ENCODE measurements at regions not wholly inside any gene's neighbourhood (a gene's known extent, or its start where the extent isn't known, plus 50 kb on each side); places are given as distances from the start of the nearest gene placed in this dataset.

DNA sequence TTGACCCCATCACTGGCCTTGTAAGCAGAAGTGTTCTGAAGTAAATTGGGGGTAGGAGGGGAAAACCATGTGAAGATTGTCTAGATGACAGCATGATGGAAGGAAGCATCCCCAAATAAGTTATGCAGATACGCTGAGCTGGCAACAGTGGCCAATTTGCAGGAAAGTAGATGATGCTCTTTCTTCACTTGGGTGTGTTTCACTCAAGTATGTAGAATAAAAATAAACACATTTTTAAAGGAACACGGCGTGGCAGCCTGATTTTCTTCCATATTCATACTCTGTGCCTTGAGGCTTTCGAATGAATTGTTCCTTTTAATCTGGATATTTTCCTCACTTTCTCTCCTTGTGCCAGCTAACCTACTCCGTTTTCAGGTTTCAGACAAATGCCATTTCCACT, 295.5 kb upstream of the DPYD start:
- POLR2A ChIA-PET = no interaction called here
- H3K4me3 ChIP-seq (ENCODE audit: low read length) = no peak overlapping the region
- Mint-ChIP-seq H3K4me3 (no peak overlapping the region), H3K4me1 (no peaks in the 10 kb centered on the region), H3K27me3 (peaks cover 0 to 5% (median 0%) of the 10 kb centered on the region in 5 donors), H3K9me3 (peaks cover 0 to 4% (median 0%) of the 10 kb centered on the region in 11 donors), H3K36me3 (no peaks in the 10 kb centered on the region), H3K27ac (no peak overlapping the region)
- no peaks in the 10 kb centered on the region for H3K36me3 ChIP-seq (ENCODE audit: control insufficient read depth in 2 of 3, insufficient read depth in 3 of 3, low read length in 3 of 3)
- no peaks in the 10 kb centered on the region for H3K4me1 ChIP-seq (ENCODE audit: control insufficient read depth in 2 of 2, insufficient read depth in 2 of 2, low read length in 2 of 2)
- intact Hi-C loops (cut with micrococcal nuclease) = no loop called here
- no peaks in the 10 kb centered on the region for H3K27me3 ChIP-seq (ENCODE audit: control insufficient read depth in 2 of 2, insufficient read depth in 2 of 2, low read length in 2 of 2)
- CTCF ChIA-PET = no interaction called here
- H3K9me3 ChIP-seq (ENCODE audit: control insufficient read depth in 2 of 3, low read length in 3 of 3) = no peaks in the 10 kb centered on the region
- ATAC-seq (no peak), DNase-seq (no peak)
- no peak overlapping the region for H3K27ac ChIP-seq (ENCODE audit: low read depth, low read length)

DNA sequence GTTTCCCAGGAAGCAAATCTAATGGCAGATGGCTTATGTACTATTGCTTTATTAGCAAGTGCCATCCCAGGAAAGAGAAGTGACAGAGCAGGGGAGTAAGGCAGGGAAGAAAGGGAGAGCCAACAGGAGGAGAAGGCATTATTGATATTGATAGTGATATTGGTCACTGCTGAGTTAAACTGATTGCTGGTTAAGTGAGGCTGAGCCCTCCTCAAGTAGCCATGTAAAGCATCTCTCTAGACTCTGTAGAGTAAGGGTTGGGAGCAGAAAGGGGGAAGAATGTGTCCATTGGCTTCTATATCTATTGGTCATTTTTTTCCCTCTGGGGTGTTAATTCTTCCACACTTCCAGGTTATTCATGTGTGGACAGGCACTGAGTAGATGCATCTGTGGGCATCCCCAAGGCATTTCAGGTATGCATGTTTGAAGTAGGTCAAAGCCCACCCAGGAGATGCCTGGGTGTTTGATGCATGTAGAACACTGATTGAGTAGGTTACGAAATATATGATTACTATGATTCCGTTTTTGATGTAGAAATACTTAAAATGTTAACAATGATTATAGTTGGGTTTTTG, 290.5 kb upstream of the DPYD start:
- no peak overlapping the region for H3K27ac ChIP-seq (ENCODE audit: low read depth, low read length)
- no peaks in the 10 kb centered on the region for H3K36me3 ChIP-seq (ENCODE audit: control insufficient read depth in 2 of 3, insufficient read depth in 3 of 3, low read length in 3 of 3)
- no peak overlapping the region for H3K4me3 Mint-ChIP-seq
- CTCF ChIA-PET = no interaction called here
- no peaks in the 10 kb centered on the region for H3K27me3 Mint-ChIP-seq
- intact Hi-C loops (cut with micrococcal nuclease) = no loop called here
- peaks cover 0 to 8% (median 0%) of the 10 kb centered on the region in 11 donors for H3K9me3 Mint-ChIP-seq
- no peaks in the 10 kb centered on the region for H3K4me1 ChIP-seq (ENCODE audit: control insufficient read depth in 2 of 2, insufficient read depth in 2 of 2, low read length in 2 of 2)
- no peaks in the 10 kb centered on the region for H3K36me3 Mint-ChIP-seq
- POLR2A ChIA-PET = no interaction called here
- H3K4me3 ChIP-seq (ENCODE audit: low read length) = no peak overlapping the region
- no peaks in the 10 kb centered on the region for H3K4me1 Mint-ChIP-seq
- ATAC-seq (no peak), DNase-seq (no peak)
- H3K9me3 ChIP-seq (ENCODE audit: control insufficient read depth in 2 of 3, low read length in 3 of 3) = no peaks in the 10 kb centered on the region
- H3K27ac Mint-ChIP-seq = no peak overlapping the region
- no peaks in the 10 kb centered on the region for H3K27me3 ChIP-seq (ENCODE audit: control insufficient read depth in 2 of 2, insufficient read depth in 2 of 2, low read length in 2 of 2)

DNA sequence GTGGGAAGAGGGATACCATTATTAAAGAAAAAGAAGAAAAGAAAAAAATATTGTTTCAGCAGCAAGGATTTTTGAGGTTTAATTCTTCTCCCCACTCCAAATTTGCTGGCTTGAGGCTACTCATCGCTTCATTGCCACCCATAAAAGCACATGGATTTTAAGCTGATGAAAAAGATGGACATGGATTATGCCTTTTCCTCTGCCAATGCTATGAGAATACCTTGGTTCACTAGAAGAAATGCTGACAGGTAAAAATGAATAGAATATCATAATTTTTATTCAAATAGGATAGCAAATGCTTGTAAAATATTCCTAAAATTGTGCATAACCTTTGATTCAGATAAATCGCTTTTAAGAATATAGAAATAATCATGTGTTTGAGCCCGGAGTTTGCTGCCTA, 289.7 kb upstream of the DPYD start:
- no peaks in the 10 kb centered on the region for H3K9me3 ChIP-seq (ENCODE audit: control insufficient read depth in 2 of 3, low read length in 3 of 3)
- intact Hi-C loops (cut with micrococcal nuclease) = no loop called here
- H3K36me3 ChIP-seq (ENCODE audit: control insufficient read depth in 2 of 3, insufficient read depth in 3 of 3, low read length in 3 of 3) = no peaks in the 10 kb centered on the region
- DNase-seq (no peak), ATAC-seq (no peak)
- H3K4me1 ChIP-seq (ENCODE audit: control insufficient read depth in 2 of 2, insufficient read depth in 2 of 2, low read length in 2 of 2) = no peaks in the 10 kb centered on the region
- no peak overlapping the region for H3K27ac ChIP-seq (ENCODE audit: low read depth, low read length)
- no peaks in the 10 kb centered on the region for H3K27me3 Mint-ChIP-seq
- H3K36me3 Mint-ChIP-seq = no peaks in the 10 kb centered on the region
- H3K27ac Mint-ChIP-seq = no peak overlapping the region
- H3K9me3 Mint-ChIP-seq = peaks cover 0 to 8% (median 1%) of the 10 kb centered on the region in 11 donors
- POLR2A ChIA-PET = no interaction called here
- H3K4me3 ChIP-seq (ENCODE audit: low read length) = no peak overlapping the region
- H3K4me3 Mint-ChIP-seq = no peak overlapping the region
- no peaks in the 10 kb centered on the region for H3K27me3 ChIP-seq (ENCODE audit: control insufficient read depth in 2 of 2, insufficient read depth in 2 of 2, low read length in 2 of 2)
- no peaks in the 10 kb centered on the region for H3K4me1 Mint-ChIP-seq
- CTCF ChIA-PET = no interaction called here

DNA sequence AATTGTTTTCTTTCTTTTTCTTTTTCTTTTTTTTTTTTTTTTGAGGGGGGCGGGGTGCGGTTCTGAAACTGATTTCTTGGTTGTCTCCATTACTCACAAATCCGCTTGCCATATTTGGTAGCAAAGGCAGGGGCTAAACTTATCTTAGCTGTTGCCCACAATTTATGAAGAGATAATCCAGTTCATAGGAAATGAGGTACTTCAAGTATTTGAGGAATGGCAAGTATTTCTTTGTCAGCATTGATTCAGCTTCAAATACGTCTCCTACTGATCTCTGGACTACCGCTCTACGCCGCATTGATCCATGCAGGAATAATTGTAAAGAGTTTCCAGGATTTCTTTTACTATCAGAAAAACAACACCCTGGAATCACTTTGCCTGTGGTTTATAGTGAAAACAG, 289.2 kb upstream of the DPYD start:
- intact Hi-C loops (cut with micrococcal nuclease) = no loop called here
- H3K36me3 ChIP-seq (ENCODE audit: control insufficient read depth in 2 of 3, insufficient read depth in 3 of 3, low read length in 3 of 3) = no peaks in the 10 kb centered on the region
- Mint-ChIP-seq H3K9me3 (peaks cover 0 to 8% (median 0%) of the 10 kb centered on the region in 11 donors), H3K27ac (no peak overlapping the region), H3K4me1 (no peaks in the 10 kb centered on the region), H3K4me3 (no peak overlapping the region), H3K27me3 (no peaks in the 10 kb centered on the region), H3K36me3 (no peaks in the 10 kb centered on the region)
- no peaks in the 10 kb centered on the region for H3K4me1 ChIP-seq (ENCODE audit: control insufficient read depth in 2 of 2, insufficient read depth in 2 of 2, low read length in 2 of 2)
- H3K9me3 ChIP-seq (ENCODE audit: control insufficient read depth in 2 of 3, low read length in 3 of 3) = no peaks in the 10 kb centered on the region
- CTCF ChIA-PET = no interaction called here
- DNase-seq (no peak), ATAC-seq (no peak)
- H3K4me3 ChIP-seq (ENCODE audit: low read length) = no peak overlapping the region
- H3K27me3 ChIP-seq (ENCODE audit: control insufficient read depth in 2 of 2, insufficient read depth in 2 of 2, low read length in 2 of 2) = no peaks in the 10 kb centered on the region
- POLR2A ChIA-PET = no interaction called here
- no peak overlapping the region for H3K27ac ChIP-seq (ENCODE audit: low read depth, low read length)

DNA sequence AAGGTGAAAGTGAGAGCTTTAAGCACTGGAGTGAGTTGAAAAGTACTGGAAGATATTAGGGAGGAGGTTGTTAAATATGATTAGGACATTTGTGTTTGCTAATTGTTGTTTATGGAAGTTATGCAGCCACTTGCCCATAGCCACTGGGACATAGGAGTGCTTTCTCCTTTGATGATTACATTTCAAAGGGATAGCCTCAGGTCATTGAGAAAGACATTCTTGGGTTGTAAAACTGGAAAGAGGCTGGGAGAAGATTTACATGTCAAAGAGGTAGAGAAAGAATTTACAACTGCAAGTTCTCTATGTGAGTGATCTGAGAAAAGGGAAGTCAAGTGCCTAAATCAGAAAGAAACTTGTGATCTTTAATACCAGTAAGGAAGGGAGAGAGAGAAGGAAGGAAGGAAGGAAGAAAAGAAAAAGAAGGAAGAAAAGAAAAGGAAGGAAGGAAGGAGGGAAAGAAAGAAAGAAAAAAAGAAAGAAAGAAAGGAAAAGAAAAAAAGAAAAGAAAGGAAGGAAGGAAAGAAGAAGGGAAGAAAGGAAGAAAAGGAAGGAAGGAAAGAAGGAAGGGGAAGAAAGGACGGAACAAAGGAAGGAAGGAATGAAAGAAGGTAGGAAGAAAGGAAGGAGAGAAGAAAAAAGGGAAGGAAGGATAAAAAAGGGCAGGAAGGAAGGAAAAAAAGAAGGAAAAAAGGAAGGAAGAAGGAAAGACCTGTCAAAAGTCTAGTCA, 284.6 kb upstream of the DPYD start:
- Histone ChIP-seq H3K4me3 (ENCODE audit: low read length) (no peak overlapping the region), H3K27me3 (ENCODE audit: control insufficient read depth in 2 of 2, insufficient read depth in 2 of 2, low read length in 2 of 2) (no peaks in the 10 kb centered on the region), H3K36me3 (ENCODE audit: control insufficient read depth in 2 of 3, insufficient read depth in 3 of 3, low read length in 3 of 3) (no peaks in the 10 kb centered on the region), H3K9me3 (ENCODE audit: control insufficient read depth in 2 of 3, low read length in 3 of 3) (no peaks in the 10 kb centered on the region), H3K27ac (ENCODE audit: low read depth, low read length) (no peak overlapping the region), H3K4me1 (ENCODE audit: control insufficient read depth in 2 of 2, insufficient read depth in 2 of 2, low read length in 2 of 2) (no peaks in the 10 kb centered on the region)
- ChIA-PET CTCF (no interaction called here), POLR2A (no interaction called here)
- no peak overlapping the region for H3K4me3 Mint-ChIP-seq
- peaks cover 0 to 1% (median 0%) of the 10 kb centered on the region in 5 donors for H3K27me3 Mint-ChIP-seq
- DNase-seq = no peak
- no peak overlapping the region for H3K27ac Mint-ChIP-seq
- no peaks in the 10 kb centered on the region for H3K36me3 Mint-ChIP-seq
- ATAC-seq = no peak
- intact Hi-C loops (cut with micrococcal nuclease) = no loop called here
- no peaks in the 10 kb centered on the region for H3K4me1 Mint-ChIP-seq
- H3K9me3 Mint-ChIP-seq = peaks cover 0 to 14% (median 1%) of the 10 kb centered on the region in 11 donors

DNA sequence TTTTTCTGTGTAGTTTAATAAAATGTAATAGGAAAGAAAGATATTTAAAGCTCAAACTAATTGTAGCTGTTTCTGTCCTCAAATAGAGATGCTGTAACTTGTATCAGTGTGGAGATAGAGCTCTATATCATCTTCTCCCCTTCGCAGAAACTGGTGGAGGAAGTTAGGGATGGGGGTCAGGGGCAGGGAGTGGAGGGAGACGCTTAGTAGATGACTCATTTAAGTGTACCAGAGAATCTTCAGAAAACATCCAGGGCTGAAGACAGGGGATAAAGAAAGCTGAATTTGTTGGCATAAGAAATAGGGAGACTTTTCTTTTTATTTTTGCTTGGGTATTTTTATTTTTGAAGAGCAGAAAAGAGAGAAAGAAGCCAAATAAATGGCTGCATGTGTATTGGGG, 282.6 kb upstream of the DPYD start:
- no peaks in the 10 kb centered on the region for H3K4me1 Mint-ChIP-seq
- peaks cover 0 to 14% (median 1%) of the 10 kb centered on the region in 11 donors for H3K9me3 Mint-ChIP-seq

DNA sequence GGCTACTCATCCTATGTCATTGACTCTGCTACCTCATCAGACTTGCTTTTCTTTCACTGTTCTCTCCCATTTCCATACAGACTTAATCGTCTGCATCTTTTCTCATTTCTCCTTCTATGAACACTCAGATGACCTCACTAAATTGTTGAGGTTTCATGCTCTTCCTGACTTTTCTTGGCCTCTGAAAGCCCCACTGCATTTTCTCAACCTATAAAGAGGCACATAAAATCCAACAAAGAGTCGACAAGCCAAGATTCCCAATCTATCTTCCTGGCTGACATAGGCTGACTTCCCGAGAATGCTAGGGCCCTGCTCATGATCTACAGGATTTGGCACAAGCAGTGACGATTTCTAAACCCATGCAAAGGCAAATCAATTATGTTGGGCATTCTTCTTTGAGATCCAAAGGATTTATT, 280.8 kb upstream of the DPYD start:
- Histone ChIP-seq H3K36me3 (ENCODE audit: control insufficient read depth in 2 of 3, insufficient read depth in 3 of 3, low read length in 3 of 3) (no peaks in the 10 kb centered on the region), H3K4me3 (ENCODE audit: low read length) (no peak overlapping the region), H3K4me1 (ENCODE audit: control insufficient read depth in 2 of 2, insufficient read depth in 2 of 2, low read length in 2 of 2) (no peaks in the 10 kb centered on the region), H3K9me3 (ENCODE audit: control insufficient read depth in 2 of 3, low read length in 3 of 3) (no peaks in the 10 kb centered on the region), H3K27me3 (ENCODE audit: control insufficient read depth in 2 of 2, insufficient read depth in 2 of 2, low read length in 2 of 2) (no peaks in the 10 kb centered on the region), H3K27ac (ENCODE audit: low read depth, low read length) (no peak overlapping the region)
- DNase-seq (no peak), ATAC-seq (no peak)
- no peaks in the 10 kb centered on the region for H3K4me1 Mint-ChIP-seq
- no peaks in the 10 kb centered on the region for H3K36me3 Mint-ChIP-seq
- H3K27ac Mint-ChIP-seq = no peak overlapping the region
- H3K27me3 Mint-ChIP-seq = peaks cover 0 to 4% (median 0%) of the 10 kb centered on the region in 5 donors
- H3K4me3 Mint-ChIP-seq = no peak overlapping the region
- peaks cover 0 to 20% (median 2%) of the 10 kb centered on the region in 11 donors for H3K9me3 Mint-ChIP-seq
- POLR2A ChIA-PET = no interaction called here
- CTCF ChIA-PET = no interaction called here
- intact Hi-C loops (cut with micrococcal nuclease) = no loop called here

More for the DNA sequence above, 282.6 kb upstream of the DPYD start:
- Histone ChIP-seq H3K4me1 (ENCODE audit: control insufficient read depth in 2 of 2, insufficient read depth in 2 of 2, low read length in 2 of 2) (no peaks in the 10 kb centered on the region), H3K36me3 (ENCODE audit: control insufficient read depth in 2 of 3, insufficient read depth in 3 of 3, low read length in 3 of 3) (no peaks in the 10 kb centered on the region), H3K27ac (ENCODE audit: low read depth, low read length) (no peak overlapping the region), H3K27me3 (ENCODE audit: control insufficient read depth in 2 of 2, insufficient read depth in 2 of 2, low read length in 2 of 2) (no peaks in the 10 kb centered on the region), H3K4me3 (ENCODE audit: low read length) (no peak overlapping the region), H3K9me3 (ENCODE audit: control insufficient read depth in 2 of 3, low read length in 3 of 3) (no peaks in the 10 kb centered on the region)
- Mint-ChIP-seq H3K27me3 (peaks cover 0 to 4% (median 0%) of the 10 kb centered on the region in 5 donors), H3K27ac (no peak overlapping the region), H3K36me3 (no peaks in the 10 kb centered on the region), H3K4me3 (no peak overlapping the region)
- intact Hi-C loops (cut with micrococcal nuclease) = no loop called here
- no peak for ATAC-seq
- CTCF ChIA-PET = no interaction called here
- POLR2A ChIA-PET = no interaction called here
- no peak for DNase-seq

Measured in naive thymus-derived CD4-positive, alpha-beta T cell (primary cell).